Vagina (tissue), 2 donors: ENCODE measurements at regions not wholly inside any gene's neighbourhood (a gene's known extent, or its start where the extent isn't known, plus 50 kb on each side); places are given as distances from the start of the nearest gene placed in this dataset.

Experiments
- DNase-seq, 2 donors: peaks; one replicate each; pipeline ENCODE4 v3.0.0-alpha.2; 2017; ENCODE audit errors: extremely low spot score in 2 of 2
- H3K27ac ChIP-seq: fragments of 200-600 bp; sonication (generic); one replicate; pipeline ENCODE4 v1.5.1; 2019
- H3K27me3 ChIP-seq: fragments of 200-600 bp; sonication (generic); one replicate; pipeline ENCODE4 v1.5.1; 2019
- H3K36me3 ChIP-seq, 2 donors: fragments of 200-600 bp; sonication (generic); one replicate each; pipeline ENCODE4 v1.5.1; 2017 to 2019
- H3K4me1 ChIP-seq: fragments of 200-600 bp; sonication (generic); one replicate; pipeline ENCODE4 v1.5.1; 2019
- H3K4me3 ChIP-seq, 2 donors: fragments of 200-600 bp; sonication (generic); 1 replicate in 1 of 2; 2 replicates in 1 of 2; pipeline ENCODE4 v1.5.1; 2016 to 2019
- H3K9me3 ChIP-seq: fragments of 200-600 bp; sonication (generic); one replicate; pipeline ENCODE4 v1.5.1; 2019
- POLR2A ChIP-seq, 2 donors: fragments of 450-650 bp; IDR thresholded peaks; one replicate each; pipeline ENCODE4 v1.6.1; 2017; ENCODE audit warnings: antibody characterized with exemption in 2 of 2, mild to moderate bottlenecking in 2 of 2, moderate library complexity in 2 of 2
- POLR2AphosphoS5 ChIP-seq, 2 donors: sonication (generic); formaldehyde crosslinking; IDR thresholded peaks; one replicate each; pipeline ENCODE4 v1.9.0; 2017; ENCODE audit warnings: antibody characterized with exemption in 2 of 2, mild to moderate bottlenecking in 2 of 2, low read depth in 1 of 2; ENCODE audit not compliant: insufficient read depth in 1 of 2
- intact Hi-C: fragments of 100-400 bp; cut with DNase I; formaldehyde crosslinking; loops from one replicate; pipeline ENCODE4 v1.15.1; 2023
- TF ChIP-seq, protein P1 (sequence below), 3 experiments: fragments of 450-650 bp in 2 of 3; fragments of 200-600 bp in 1 of 3; sonication (generic) in 1 of 3; IDR thresholded peaks; one replicate each; pipeline ENCODE4 v1.5.1; 2017 to 2019; ENCODE audit warnings: antibody characterized with exemption in 3 of 3, mild to moderate bottlenecking in 2 of 3, moderate library complexity in 2 of 3

DNA sequence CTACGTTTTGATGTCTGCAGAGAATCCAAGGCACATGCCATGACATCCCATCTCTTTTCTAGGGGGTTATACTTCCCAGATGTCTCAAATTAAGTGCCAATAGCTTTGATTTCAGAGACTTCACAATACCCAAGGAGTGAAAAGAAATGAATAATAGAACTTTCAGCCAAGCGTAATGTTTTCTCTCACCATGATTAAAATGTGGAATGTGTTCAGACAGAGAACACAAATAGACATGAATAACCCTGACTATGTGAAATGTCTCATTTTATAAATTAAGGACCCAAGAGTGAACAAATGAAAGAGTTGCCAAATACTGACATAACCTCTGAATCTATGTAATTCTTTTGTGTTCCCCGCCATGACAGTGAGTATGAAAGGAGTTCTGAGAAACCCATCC is 123.6 kb upstream of the GAP43 start:
- no peak overlapping the region for H3K4me3 ChIP-seq
- no peak for DNase-seq
- TF ChIP-seq POLR2A (IDR thresholded peaks at IDR 0.05) (no peak), POLR2AphosphoS5 (IDR thresholded peaks at IDR 0.05; ENCODE audit: insufficient read depth in 1 of 2, low read depth in 1 of 2) (no peak)
- TF ChIP-seq, protein P1, sequence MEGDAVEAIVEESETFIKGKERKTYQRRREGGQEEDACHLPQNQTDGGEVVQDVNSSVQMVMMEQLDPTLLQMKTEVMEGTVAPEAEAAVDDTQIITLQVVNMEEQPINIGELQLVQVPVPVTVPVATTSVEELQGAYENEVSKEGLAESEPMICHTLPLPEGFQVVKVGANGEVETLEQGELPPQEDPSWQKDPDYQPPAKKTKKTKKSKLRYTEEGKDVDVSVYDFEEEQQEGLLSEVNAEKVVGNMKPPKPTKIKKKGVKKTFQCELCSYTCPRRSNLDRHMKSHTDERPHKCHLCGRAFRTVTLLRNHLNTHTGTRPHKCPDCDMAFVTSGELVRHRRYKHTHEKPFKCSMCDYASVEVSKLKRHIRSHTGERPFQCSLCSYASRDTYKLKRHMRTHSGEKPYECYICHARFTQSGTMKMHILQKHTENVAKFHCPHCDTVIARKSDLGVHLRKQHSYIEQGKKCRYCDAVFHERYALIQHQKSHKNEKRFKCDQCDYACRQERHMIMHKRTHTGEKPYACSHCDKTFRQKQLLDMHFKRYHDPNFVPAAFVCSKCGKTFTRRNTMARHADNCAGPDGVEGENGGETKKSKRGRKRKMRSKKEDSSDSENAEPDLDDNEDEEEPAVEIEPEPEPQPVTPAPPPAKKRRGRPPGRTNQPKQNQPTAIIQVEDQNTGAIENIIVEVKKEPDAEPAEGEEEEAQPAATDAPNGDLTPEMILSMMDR (IDR thresholded peaks at IDR 0.05), result no peak
- no peaks in the 10 kb centered on the region for H3K36me3 ChIP-seq
- H3K4me1 ChIP-seq, result no peaks in the 10 kb centered on the region
- no peaks in the 10 kb centered on the region for H3K27me3 ChIP-seq
- no peak overlapping the region for H3K27ac ChIP-seq
- intact Hi-C loops, result no loop called here
- H3K9me3 ChIP-seq, result no peaks in the 10 kb centered on the region

DNA sequence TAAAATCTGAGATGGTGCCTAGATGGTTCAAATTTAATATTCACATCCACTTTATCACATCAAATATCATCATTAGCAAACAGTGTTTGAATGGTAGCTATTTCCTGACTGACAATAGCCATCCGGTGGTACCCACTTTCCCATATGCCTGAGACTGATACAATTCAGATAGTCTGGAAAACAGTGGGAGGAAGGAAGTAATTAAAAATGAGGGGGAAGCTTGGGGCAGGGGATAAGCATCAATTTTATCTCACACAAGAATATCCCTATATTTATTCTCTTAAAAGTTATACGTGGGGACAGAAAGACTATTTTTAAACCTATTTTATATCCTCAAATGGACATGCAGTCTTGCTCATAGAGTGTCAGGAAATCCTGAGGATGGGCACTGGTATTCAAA is 122.5 kb upstream of the GAP43 start:
- no peaks in the 10 kb centered on the region for H3K9me3 ChIP-seq
- H3K27me3 ChIP-seq, result no peaks in the 10 kb centered on the region
- H3K36me3 ChIP-seq, result no peaks in the 10 kb centered on the region
- no peak overlapping the region for H3K27ac ChIP-seq
- no peak for DNase-seq
- intact Hi-C loops, result no loop called here
- TF ChIP-seq POLR2A (IDR thresholded peaks at IDR 0.05) (no peak), POLR2AphosphoS5 (IDR thresholded peaks at IDR 0.05; ENCODE audit: insufficient read depth in 1 of 2, low read depth in 1 of 2) (peak in 1 of 2 donors; percentile 12)
- TF ChIP-seq, protein P1 (IDR thresholded peaks at IDR 0.05), result no peak
- no peak overlapping the region for H3K4me3 ChIP-seq
- H3K4me1 ChIP-seq, result no peaks in the 10 kb centered on the region

DNA sequence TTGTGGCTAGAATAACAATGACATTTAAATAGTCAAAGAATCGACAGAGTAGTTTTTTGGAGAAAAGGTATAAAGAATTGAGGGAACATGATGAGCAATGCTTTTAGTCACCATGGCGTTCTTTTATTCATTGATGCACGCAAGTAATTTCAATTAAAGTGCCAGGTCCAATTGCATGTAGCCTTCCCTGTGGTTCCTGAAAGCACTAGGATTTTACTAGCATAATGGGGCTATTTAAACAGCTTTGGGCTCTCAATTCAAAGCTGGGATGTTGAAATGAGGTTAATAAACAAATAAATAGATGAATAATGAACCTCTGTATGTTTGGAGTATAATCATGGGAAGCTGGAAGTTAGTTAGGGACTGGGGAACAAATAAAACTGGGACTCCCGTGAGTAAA is 121.2 kb upstream of the GAP43 start:
- TF ChIP-seq POLR2A (IDR thresholded peaks at IDR 0.05) (no peak), POLR2AphosphoS5 (IDR thresholded peaks at IDR 0.05; ENCODE audit: insufficient read depth in 1 of 2, low read depth in 1 of 2) (no peak)
- TF ChIP-seq, protein P1 (IDR thresholded peaks at IDR 0.05), result no peak
- DNase-seq, result no peak
- intact Hi-C loops, result no loop called here

GRCh38 chr3:115503394-115503793 is 119.9 kb upstream of the GAP43 start:
- no peak overlapping the region for H3K27ac ChIP-seq
- no peak for DNase-seq
- intact Hi-C loops, result no loop called here
- no peaks in the 10 kb centered on the region for H3K4me1 ChIP-seq
- no peaks in the 10 kb centered on the region for H3K9me3 ChIP-seq
- H3K4me3 ChIP-seq, result no peak overlapping the region
- H3K36me3 ChIP-seq, result no peaks in the 10 kb centered on the region
- no peaks in the 10 kb centered on the region for H3K27me3 ChIP-seq
- TF ChIP-seq POLR2A (IDR thresholded peaks at IDR 0.05) (no peak), POLR2AphosphoS5 (IDR thresholded peaks at IDR 0.05; ENCODE audit: insufficient read depth in 1 of 2, low read depth in 1 of 2) (no peak)
- TF ChIP-seq, protein P1 (IDR thresholded peaks at IDR 0.05), result no peak

More for the DNA sequence above, 121.2 kb upstream of the GAP43 start:
- H3K4me3 ChIP-seq, result no peak overlapping the region
- no peaks in the 10 kb centered on the region for H3K36me3 ChIP-seq
- H3K4me1 ChIP-seq, result no peaks in the 10 kb centered on the region
- H3K27ac ChIP-seq, result no peak overlapping the region
- H3K9me3 ChIP-seq, result no peaks in the 10 kb centered on the region
- H3K27me3 ChIP-seq, result no peaks in the 10 kb centered on the region

DNA sequence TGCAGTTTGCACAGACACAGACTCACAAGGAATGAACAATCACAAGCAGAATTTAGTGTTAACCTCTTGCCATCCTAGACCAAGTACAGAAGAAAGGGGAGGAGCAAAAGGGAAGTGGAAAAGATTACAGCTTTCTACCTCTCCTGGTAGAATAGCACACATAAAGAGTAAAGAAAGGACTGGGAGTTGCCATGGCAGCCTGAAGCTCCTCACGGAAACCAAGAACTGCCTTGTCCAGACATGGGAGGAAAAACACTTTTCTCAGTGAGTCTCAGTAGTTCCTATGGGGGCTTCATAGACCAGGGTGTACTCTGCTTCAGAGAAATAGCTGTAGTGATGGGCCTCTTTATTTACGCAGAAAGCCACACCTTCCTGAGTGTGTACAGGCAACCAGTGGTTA is 114.7 kb upstream of the GAP43 start:
- no peak for TF ChIP-seq POLR2A (IDR thresholded peaks at IDR 0.05)
- H3K9me3 ChIP-seq, result no peaks in the 10 kb centered on the region
- intact Hi-C loops, result no loop called here

More for the DNA sequence above, 114.7 kb upstream of the GAP43 start:
- peaks cover 7% of the 10 kb centered on the region for H3K4me1 ChIP-seq
- H3K36me3 ChIP-seq, result no peaks in the 10 kb centered on the region
- no peaks in the 10 kb centered on the region for H3K27me3 ChIP-seq
- H3K4me3 ChIP-seq, result no peak overlapping the region
- DNase-seq, result no peak
- no peak overlapping the region for H3K27ac ChIP-seq
